ENCODE measurements at regions not wholly inside any gene's neighbourhood (a gene's known extent, or its start where the extent isn't known, plus 50 kb on each side); places are given as distances from the start of the nearest gene placed in this dataset.
A peak's percentile ranks its signal among the peaks of the same experiment; 100 is the strongest.
"Not testable (repeated sequence)": the region's sequence is repeated elsewhere in the genome, so short reads cannot be mapped to it uniquely, and the experiment has no call there.

DNA sequence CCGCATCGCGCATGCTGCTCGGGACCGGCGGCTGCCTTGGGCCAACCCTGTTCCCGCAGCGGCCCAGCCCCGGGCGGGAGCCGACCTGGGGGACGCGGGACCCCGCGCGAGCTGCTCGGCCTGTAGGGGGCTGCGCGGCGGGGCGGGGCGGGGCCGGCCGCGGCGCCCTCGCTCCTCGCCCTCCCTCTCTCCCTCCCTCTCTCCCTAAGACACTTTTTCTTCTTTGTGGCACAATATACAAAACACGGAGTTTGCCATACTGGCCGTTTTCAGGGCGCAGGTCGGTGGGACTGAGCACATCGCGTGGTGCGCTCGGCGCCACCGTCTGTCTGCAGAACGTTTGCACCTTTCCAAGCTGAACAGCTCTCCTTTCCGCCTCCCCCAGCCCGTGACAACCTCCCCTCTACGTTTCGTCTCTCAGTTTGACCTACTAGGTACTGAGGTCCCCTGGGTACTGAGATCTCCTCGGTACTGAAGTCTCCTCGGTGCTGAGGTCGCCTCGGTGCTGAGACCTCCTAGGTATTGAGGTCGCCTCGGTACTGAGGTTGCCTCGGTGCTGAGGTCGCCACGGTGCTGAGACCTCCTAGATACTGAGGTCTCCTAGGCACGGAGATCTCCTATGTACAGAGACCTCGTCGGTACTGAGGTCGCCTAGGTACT, 261.1 kb upstream of the PLCXD1 start:
- Histone ChIP-seq H4K20me1 (ENCODE audit: control insufficient read depth, insufficient read depth, low read depth, low read length) (no peaks in the 10 kb centered on the region), H3F3A (ENCODE audit: control insufficient read depth, insufficient read depth) (no peaks in the 10 kb centered on the region), H3K9me2 (replicated peaks; ENCODE audit: control insufficient read depth, low read length) (no peaks in the 10 kb centered on the region), H3K9me3 (ENCODE audit: control insufficient read depth, insufficient read depth, low read length) (no peaks in the 10 kb centered on the region), H3K27ac (ENCODE audit: low read depth, low read length) (no peak overlapping the region), H3K4me1 (ENCODE audit: control insufficient read depth, low read length) (no peaks in the 10 kb centered on the region), H3K36me3 (ENCODE audit: control insufficient read depth, low read length) (no peaks in the 10 kb centered on the region), H3K79me2 (ENCODE audit: control insufficient read depth, low read length) (no peaks in the 10 kb centered on the region), H3K4me3 (ENCODE audit: low read length) (peak overlapping the region; percentile 44), H3K4me2 (ENCODE audit: low read length) (peak overlapping the region; percentile 55), H3K27me3 (ENCODE audit: control insufficient read depth, low read length) (no peaks in the 10 kb centered on the region)
- TF ChIP-seq, protein P1, sequence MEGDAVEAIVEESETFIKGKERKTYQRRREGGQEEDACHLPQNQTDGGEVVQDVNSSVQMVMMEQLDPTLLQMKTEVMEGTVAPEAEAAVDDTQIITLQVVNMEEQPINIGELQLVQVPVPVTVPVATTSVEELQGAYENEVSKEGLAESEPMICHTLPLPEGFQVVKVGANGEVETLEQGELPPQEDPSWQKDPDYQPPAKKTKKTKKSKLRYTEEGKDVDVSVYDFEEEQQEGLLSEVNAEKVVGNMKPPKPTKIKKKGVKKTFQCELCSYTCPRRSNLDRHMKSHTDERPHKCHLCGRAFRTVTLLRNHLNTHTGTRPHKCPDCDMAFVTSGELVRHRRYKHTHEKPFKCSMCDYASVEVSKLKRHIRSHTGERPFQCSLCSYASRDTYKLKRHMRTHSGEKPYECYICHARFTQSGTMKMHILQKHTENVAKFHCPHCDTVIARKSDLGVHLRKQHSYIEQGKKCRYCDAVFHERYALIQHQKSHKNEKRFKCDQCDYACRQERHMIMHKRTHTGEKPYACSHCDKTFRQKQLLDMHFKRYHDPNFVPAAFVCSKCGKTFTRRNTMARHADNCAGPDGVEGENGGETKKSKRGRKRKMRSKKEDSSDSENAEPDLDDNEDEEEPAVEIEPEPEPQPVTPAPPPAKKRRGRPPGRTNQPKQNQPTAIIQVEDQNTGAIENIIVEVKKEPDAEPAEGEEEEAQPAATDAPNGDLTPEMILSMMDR (IDR thresholded peaks at IDR 0.05; ENCODE audit: low read depth, low read length, poor library complexity, severe bottlenecking) = no peak
- TF ChIP-seq EZH2phosphoT487 (IDR thresholded peaks at IDR 0.05; ENCODE audit: borderline replicate concordance, low read length) = no peak

DNA sequence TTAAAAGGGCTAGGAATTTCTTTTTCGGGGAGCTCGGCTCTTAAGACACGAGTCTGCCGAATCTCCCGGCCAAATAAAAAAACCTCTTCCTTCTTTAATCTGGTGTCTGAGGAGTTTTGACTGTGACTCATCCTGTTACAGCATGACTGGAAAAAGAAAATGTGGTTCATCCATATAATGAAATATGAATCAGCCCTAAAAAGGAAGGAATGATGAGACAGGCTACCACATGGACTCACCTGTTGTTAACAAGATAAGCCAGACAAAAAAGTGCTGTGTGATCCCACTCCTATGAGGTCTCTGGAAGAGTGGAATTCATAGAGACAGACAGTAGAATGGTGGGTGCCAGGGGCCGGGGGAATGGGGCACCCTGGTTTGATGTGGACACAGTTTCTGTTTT, 257.0 kb upstream of the PLCXD1 start:
- H3K4me2 ChIP-seq (ENCODE audit: low read length); H3K27ac ChIP-seq (ENCODE audit: low read depth, low read length); H3K4me1 ChIP-seq (ENCODE audit: control insufficient read depth, low read length); H3K9me3 ChIP-seq (ENCODE audit: control insufficient read depth, insufficient read depth, low read length); H3K9me2 ChIP-seq (replicated peaks; ENCODE audit: control insufficient read depth, low read length); H3K36me3 ChIP-seq (ENCODE audit: control insufficient read depth, low read length); H3K27me3 ChIP-seq (ENCODE audit: control insufficient read depth, low read length); H3K79me2 ChIP-seq (ENCODE audit: control insufficient read depth, low read length); H3F3A ChIP-seq (ENCODE audit: control insufficient read depth, insufficient read depth); H3K4me3 ChIP-seq (ENCODE audit: low read length); H4K20me1 ChIP-seq (ENCODE audit: control insufficient read depth, insufficient read depth, low read depth, low read length): not testable (repeated sequence)
